ENCODE measurements at regions not wholly inside any gene's neighbourhood (a gene's known extent, or its start where the extent isn't known, plus 50 kb on each side); places are given as distances from the start of the nearest gene placed in this dataset.

- H3K9ac ChIP-seq (ENCODE audit: control insufficient read depth, extremely low read depth, insufficient read depth, low read length), result no peak overlapping the region
- no peak overlapping the region for H3K4me3 ChIP-seq (ENCODE audit: control insufficient read depth in 2 of 3, extremely low read depth in 1 of 3, insufficient read depth in 2 of 3, low read depth in 1 of 3, low read length in 3 of 3)
- H3K9me1 ChIP-seq (ENCODE audit: control insufficient read depth, extremely low read depth, insufficient read depth, low read length), result no peaks in the 10 kb centered on the region
- H3K4me1 ChIP-seq (ENCODE audit: control insufficient read depth, extremely low read depth, insufficient read depth, low read length), result no peaks in the 10 kb centered on the region
- no peaks in the 10 kb centered on the region for H3K79me2 ChIP-seq (ENCODE audit: control insufficient read depth, insufficient read depth, low read length)
- H4K20me1 ChIP-seq (ENCODE audit: control insufficient read depth, extremely low read depth, insufficient read depth, low read length), result no peaks in the 10 kb centered on the region
- no peaks in the 10 kb centered on the region for H3K9me3 ChIP-seq (ENCODE audit: control insufficient read depth, low read depth, low read length)
- no peak overlapping the region for H2AFZ ChIP-seq (ENCODE audit: control insufficient read depth, low read length)
- DNase-seq (ENCODE audit: low read depth, low spot score) (no peak), FAIRE-seq (no peak)
- no peaks in the 10 kb centered on the region for H3K27me3 ChIP-seq (ENCODE audit: control insufficient read depth, extremely low read depth, insufficient read depth, low read length)
- no peak overlapping the region for H3K27ac ChIP-seq (ENCODE audit: control insufficient read depth, insufficient read depth, low read length)
- no peak overlapping the region for H3K4me2 ChIP-seq (ENCODE audit: control insufficient read depth, extremely low read depth, insufficient read depth, low read depth, low read length)
- dilution Hi-C loops (cut with MboI; ENCODE audit: extremely low pct_ligation_motif_present, low sequenced_read_pairs), result no loop called here
- TF ChIP-seq, protein P1, sequence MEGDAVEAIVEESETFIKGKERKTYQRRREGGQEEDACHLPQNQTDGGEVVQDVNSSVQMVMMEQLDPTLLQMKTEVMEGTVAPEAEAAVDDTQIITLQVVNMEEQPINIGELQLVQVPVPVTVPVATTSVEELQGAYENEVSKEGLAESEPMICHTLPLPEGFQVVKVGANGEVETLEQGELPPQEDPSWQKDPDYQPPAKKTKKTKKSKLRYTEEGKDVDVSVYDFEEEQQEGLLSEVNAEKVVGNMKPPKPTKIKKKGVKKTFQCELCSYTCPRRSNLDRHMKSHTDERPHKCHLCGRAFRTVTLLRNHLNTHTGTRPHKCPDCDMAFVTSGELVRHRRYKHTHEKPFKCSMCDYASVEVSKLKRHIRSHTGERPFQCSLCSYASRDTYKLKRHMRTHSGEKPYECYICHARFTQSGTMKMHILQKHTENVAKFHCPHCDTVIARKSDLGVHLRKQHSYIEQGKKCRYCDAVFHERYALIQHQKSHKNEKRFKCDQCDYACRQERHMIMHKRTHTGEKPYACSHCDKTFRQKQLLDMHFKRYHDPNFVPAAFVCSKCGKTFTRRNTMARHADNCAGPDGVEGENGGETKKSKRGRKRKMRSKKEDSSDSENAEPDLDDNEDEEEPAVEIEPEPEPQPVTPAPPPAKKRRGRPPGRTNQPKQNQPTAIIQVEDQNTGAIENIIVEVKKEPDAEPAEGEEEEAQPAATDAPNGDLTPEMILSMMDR (optimal IDR thresholded peaks at IDR 0.05 in 1 of 3, IDR thresholded peaks at IDR 0.05 in 1 of 3, conservative IDR thresholded peaks at IDR 0.05 in 1 of 3; ENCODE audit: extremely low read depth in 1 of 3, insufficient read depth in 2 of 3, low read length in 3 of 3), result no peak
- TF ChIP-seq EZH2 (IDR thresholded peaks at IDR 0.05; ENCODE audit: low read length), result no peak
- no peaks in the 10 kb centered on the region for H3K36me3 ChIP-seq (ENCODE audit: control insufficient read depth in 2 of 2, extremely low read depth in 1 of 2, insufficient read depth in 2 of 2, low read length in 2 of 2)
Observed at GRCh38 chr2:13040043-13040442, 323.3 kb downstream of the TRIB2 start.

DNA sequence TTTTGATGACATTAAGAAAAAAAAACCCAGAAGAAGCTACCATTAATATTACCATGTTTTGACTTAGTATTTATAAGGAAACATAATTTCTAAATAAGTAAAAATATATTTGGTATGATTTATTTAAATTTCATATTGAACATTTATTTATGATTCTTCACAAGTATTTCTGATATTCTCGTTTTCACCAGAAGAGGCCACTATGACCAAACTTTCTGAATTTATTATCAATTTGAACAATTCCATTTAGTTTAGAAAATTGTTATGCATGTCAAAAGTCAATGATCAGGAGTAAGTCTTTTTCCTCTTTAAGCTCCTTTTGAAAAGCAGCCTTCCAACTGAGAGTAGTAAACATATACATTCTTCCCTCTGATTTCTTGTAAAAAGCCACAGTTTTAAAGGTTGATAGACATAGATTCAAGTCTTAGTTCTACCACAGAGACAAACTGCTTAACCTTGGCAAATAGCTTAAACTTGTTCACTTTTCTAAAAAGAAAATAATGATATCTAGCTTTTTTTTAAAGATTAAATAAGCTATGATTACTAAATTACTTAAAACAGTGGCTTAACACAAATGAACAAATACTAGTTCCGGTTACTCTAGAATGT, 329.9 kb downstream of the TRIB2 start:
- H3K79me2 ChIP-seq (ENCODE audit: control insufficient read depth, insufficient read depth, low read length), result no peaks in the 10 kb centered on the region
- no peak overlapping the region for H3K4me2 ChIP-seq (ENCODE audit: control insufficient read depth, extremely low read depth, insufficient read depth, low read depth, low read length)
- no peaks in the 10 kb centered on the region for H3K9me3 ChIP-seq (ENCODE audit: control insufficient read depth, low read depth, low read length)
- H4K20me1 ChIP-seq (ENCODE audit: control insufficient read depth, extremely low read depth, insufficient read depth, low read length), result no peaks in the 10 kb centered on the region
- DNase-seq (ENCODE audit: low read depth, low spot score) (no peak), FAIRE-seq (no peak)
- TF ChIP-seq, protein P1 (optimal IDR thresholded peaks at IDR 0.05 in 1 of 3, IDR thresholded peaks at IDR 0.05 in 1 of 3, conservative IDR thresholded peaks at IDR 0.05 in 1 of 3; ENCODE audit: extremely low read depth in 1 of 3, insufficient read depth in 2 of 3, low read length in 3 of 3), result peak in 1 of 3 experiments; percentile 26
- TF ChIP-seq EZH2 (IDR thresholded peaks at IDR 0.05; ENCODE audit: low read length), result no peak
- dilution Hi-C loops (cut with MboI; ENCODE audit: extremely low pct_ligation_motif_present, low sequenced_read_pairs), result no loop called here
- H2AFZ ChIP-seq (ENCODE audit: control insufficient read depth, low read length), result no peak overlapping the region
- H3K27ac ChIP-seq (ENCODE audit: control insufficient read depth, insufficient read depth, low read length), result no peak overlapping the region
- peaks cover 3% of the 10 kb centered on the region for H3K4me1 ChIP-seq (ENCODE audit: control insufficient read depth, extremely low read depth, insufficient read depth, low read length)
- no peaks in the 10 kb centered on the region for H3K9me1 ChIP-seq (ENCODE audit: control insufficient read depth, extremely low read depth, insufficient read depth, low read length)
- no peaks in the 10 kb centered on the region for H3K36me3 ChIP-seq (ENCODE audit: control insufficient read depth in 2 of 2, extremely low read depth in 1 of 2, insufficient read depth in 2 of 2, low read length in 2 of 2)
- H3K27me3 ChIP-seq (ENCODE audit: control insufficient read depth, extremely low read depth, insufficient read depth, low read length), result no peaks in the 10 kb centered on the region
- H3K9ac ChIP-seq (ENCODE audit: control insufficient read depth, extremely low read depth, insufficient read depth, low read length), result no peak overlapping the region
- no peak overlapping the region for H3K4me3 ChIP-seq (ENCODE audit: control insufficient read depth in 2 of 3, extremely low read depth in 1 of 3, insufficient read depth in 2 of 3, low read depth in 1 of 3, low read length in 3 of 3)
